Hepatocyte (in vitro differentiated cells): ENCODE measurements at regions not wholly inside any gene's neighbourhood (a gene's known extent, or its start where the extent isn't known, plus 50 kb on each side); places are given as distances from the start of the nearest gene placed in this dataset.

Experiments
- DNase-seq: peaks from one replicate; pipeline ENCODE4 v3.0.0-alpha.2; 2016; ENCODE audit warnings: low spot score
- H2AFZ ChIP-seq: fragments of 200-600 bp; sonication (generic); 2 replicates; pipeline ENCODE4 v1.6.0; 2016; ENCODE audit warnings: antibody characterized with exemption, mild to moderate bottlenecking
- H3K27ac ChIP-seq: fragments of 200-600 bp; sonication (generic); 2 replicates; pipeline ENCODE4 v1.5.1; 2016; ENCODE audit warnings: mild to moderate bottlenecking
- H3K27me3 ChIP-seq: fragments of 200-600 bp; sonication (generic); 2 replicates; pipeline ENCODE4 v1.6.1; 2016
- H3K36me3 ChIP-seq: fragments of 200-600 bp; sonication (generic); replicated peaks from 2 replicates; pipeline ENCODE4 v1.5.1; 2016; ENCODE audit warnings: low read depth; ENCODE audit not compliant: insufficient read depth
- H3K4me1 ChIP-seq: fragments of 200-600 bp; sonication (generic); 2 replicates; pipeline ENCODE4 v1.5.1; 2016; ENCODE audit warnings: mild to moderate bottlenecking, moderate library complexity; ENCODE audit not compliant: insufficient read depth
- H3K4me2 ChIP-seq: fragments of 200-600 bp; sonication (generic); 2 replicates; pipeline ENCODE4 v1.6.0; 2016
- H3K4me3 ChIP-seq: fragments of 200-600 bp; sonication (generic); 2 replicates; pipeline ENCODE4 v1.5.1; 2016; ENCODE audit warnings: mild to moderate bottlenecking
- H3K79me2 ChIP-seq: fragments of 200-600 bp; sonication (generic); 2 replicates; pipeline ENCODE4 v1.6.0; 2017; ENCODE audit warnings: mild to moderate bottlenecking
- H3K9me2 ChIP-seq: fragments of 200-600 bp; sonication (generic); replicated peaks from 2 replicates; pipeline ENCODE4 v1.6.0; 2017; ENCODE audit warnings: mild to moderate bottlenecking; ENCODE audit not compliant: insufficient read depth
- H3K9me3 ChIP-seq: fragments of 200-600 bp; sonication (generic); 2 replicates; pipeline ENCODE4 v1.5.1; 2016; ENCODE audit warnings: low read depth, mild to moderate bottlenecking
- H4K20me1 ChIP-seq: fragments of 200-600 bp; sonication (generic); 2 replicates; pipeline ENCODE4 v1.6.0; 2016; ENCODE audit warnings: mild to moderate bottlenecking; ENCODE audit not compliant: insufficient read depth, poor library complexity, severe bottlenecking
- CTCF ChIP-seq: fragments of 200-600 bp; sonication (generic); IDR thresholded peaks from 2 replicates; pipeline ENCODE4 v1.5.1; 2016; ENCODE audit warnings: antibody characterized with exemption, mild to moderate bottlenecking; ENCODE audit not compliant: poor library complexity
- EZH2 ChIP-seq: fragments of 200-600 bp; sonication (generic); IDR thresholded peaks from 2 replicates; pipeline ENCODE4 v1.6.1; 2016; ENCODE audit warnings: antibody characterized with exemption, mild to moderate bottlenecking, borderline replicate concordance
- EZH2phosphoT487 ChIP-seq: fragments of 200-600 bp; sonication (generic); IDR thresholded peaks from one replicate; pipeline ENCODE4 v1.6.1; 2018; ENCODE audit warnings: antibody characterized with exemption, mild to moderate bottlenecking, low read depth, moderate library complexity; ENCODE audit not compliant: unreplicated experiment, severe bottlenecking
- WGBS: methylation state at CpG from one replicate; pipeline ENCODE4 v1.1.6; 2016; ENCODE audit warnings: low lambda C conversion rate; ENCODE audit errors: missing lambda C conversion rate; 5-methylcytosine and 5-hydroxymethylcytosine counted together

DNA sequence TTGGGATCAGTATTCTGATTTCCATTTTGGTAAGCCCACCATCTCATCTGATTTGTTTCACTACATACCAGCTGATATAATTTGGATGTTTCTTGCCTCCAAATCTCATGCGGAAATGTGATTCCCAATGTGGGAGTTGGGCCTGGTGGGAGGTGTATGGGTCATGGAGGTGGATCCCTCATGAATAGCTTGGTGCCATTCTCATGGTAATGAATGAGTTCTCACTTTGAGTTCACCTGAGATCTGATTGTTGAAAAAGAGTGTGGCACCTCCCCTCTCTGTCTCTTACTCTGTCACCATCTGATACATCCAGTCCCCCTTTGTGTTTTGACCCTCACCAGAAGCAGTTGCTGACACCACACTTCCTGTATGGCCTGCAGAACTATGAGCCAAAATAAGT lies 347.3 kb downstream of the ARL4A start:
- no peaks in the 10 kb centered on the region for H4K20me1 ChIP-seq
- WGBS, result 90% methylated on average over 1 of the region's 1 CpG
- no peak overlapping the region for H3K27ac ChIP-seq
- DNase-seq, result no peak
- H2AFZ ChIP-seq, result no peak overlapping the region
- no peak overlapping the region for H3K4me2 ChIP-seq
- H3K9me3 ChIP-seq, result no peaks in the 10 kb centered on the region
- TF ChIP-seq EZH2 (no peak), EZH2phosphoT487 (no peak), CTCF (no peak)
- H3K4me3 ChIP-seq, result no peak overlapping the region
- H3K4me1 ChIP-seq, result no peaks in the 10 kb centered on the region
- no peaks in the 10 kb centered on the region for H3K36me3 ChIP-seq
- H3K79me2 ChIP-seq, result no peaks in the 10 kb centered on the region
- H3K9me2 ChIP-seq, result no peaks in the 10 kb centered on the region
- H3K27me3 ChIP-seq, result no peaks in the 10 kb centered on the region

DNA sequence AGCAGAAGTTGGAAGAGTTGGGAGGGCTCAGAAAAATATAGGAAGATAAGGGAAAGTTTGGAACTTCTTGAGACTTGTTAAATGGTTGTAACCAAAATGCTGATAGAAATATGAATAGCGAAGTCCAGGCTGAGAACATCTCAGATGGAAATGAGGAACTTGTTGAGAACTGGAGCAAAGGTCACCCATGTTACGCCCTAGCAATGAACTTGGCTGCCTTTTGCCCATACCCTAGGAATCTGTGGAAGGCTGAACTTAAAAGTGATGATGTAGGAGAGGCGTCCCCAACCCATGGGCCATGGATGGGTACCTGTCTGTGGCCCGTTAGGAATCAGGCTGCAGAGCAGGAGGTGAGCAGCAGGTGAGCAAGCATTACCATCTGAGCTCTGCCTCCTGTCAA lies 347.8 kb downstream of the ARL4A start:
- Histone ChIP-seq H3K4me3 (no peak overlapping the region), H3K4me1 (no peaks in the 10 kb centered on the region), H3K36me3 (no peaks in the 10 kb centered on the region), H3K4me2 (no peak overlapping the region), H3K27me3 (no peaks in the 10 kb centered on the region), H3K9me2 (no peaks in the 10 kb centered on the region), H4K20me1 (no peaks in the 10 kb centered on the region), H2AFZ (no peak overlapping the region), H3K9me3 (no peaks in the 10 kb centered on the region), H3K27ac (no peak overlapping the region), H3K79me2 (no peaks in the 10 kb centered on the region)
- WGBS, result 94% methylated on average over 4 of the region's 4 CpGs
- DNase-seq, result no peak
- TF ChIP-seq EZH2phosphoT487, result no peak
- TF ChIP-seq CTCF, result no peak
- no peak for TF ChIP-seq EZH2

GRCh38 chr7:13036256-13036780 lies 348.9 kb downstream of the ARL4A start:
- Histone ChIP-seq H3K27ac (no peak overlapping the region), H4K20me1 (no peaks in the 10 kb centered on the region), H3K4me2 (no peak overlapping the region), H3K27me3 (no peaks in the 10 kb centered on the region), H3K9me2 (no peaks in the 10 kb centered on the region), H2AFZ (no peak overlapping the region), H3K36me3 (no peaks in the 10 kb centered on the region), H3K4me1 (no peaks in the 10 kb centered on the region), H3K4me3 (no peak overlapping the region), H3K79me2 (no peaks in the 10 kb centered on the region), H3K9me3 (no peaks in the 10 kb centered on the region)
- TF ChIP-seq EZH2phosphoT487 (no peak), EZH2 (no peak), CTCF (no peak)
- DNase-seq, result no peak

DNA sequence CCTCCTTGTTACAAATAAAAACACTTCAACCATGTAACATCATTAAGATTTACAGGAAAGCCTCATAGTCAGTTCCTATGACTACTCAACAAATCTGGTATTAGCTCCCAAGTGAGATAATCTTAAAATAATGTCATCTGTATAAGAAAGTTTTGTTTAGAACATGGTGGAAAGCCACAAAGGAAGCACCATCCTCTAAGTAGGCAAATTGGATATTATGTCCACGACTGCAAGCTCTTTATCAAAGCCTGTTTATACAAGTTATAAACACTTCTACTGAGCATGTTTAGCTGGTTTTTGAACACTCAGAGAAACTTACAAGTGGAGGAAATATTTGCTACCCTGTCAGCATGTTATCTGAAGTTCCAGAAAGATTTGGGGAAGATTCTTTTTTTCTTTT lies 349.8 kb downstream of the ARL4A start:
- no peaks in the 10 kb centered on the region for H3K27me3 ChIP-seq
- H3K36me3 ChIP-seq, result no peaks in the 10 kb centered on the region
- no peak overlapping the region for H3K4me2 ChIP-seq
- TF ChIP-seq EZH2phosphoT487, result no peak
- TF ChIP-seq EZH2, result no peak
- TF ChIP-seq CTCF, result no peak
- DNase-seq, result no peak
- no peak overlapping the region for H2AFZ ChIP-seq
- no peaks in the 10 kb centered on the region for H3K79me2 ChIP-seq
- H3K27ac ChIP-seq, result no peak overlapping the region
- no peaks in the 10 kb centered on the region for H3K4me1 ChIP-seq
- H3K9me2 ChIP-seq, result no peaks in the 10 kb centered on the region
- no peaks in the 10 kb centered on the region for H3K9me3 ChIP-seq
- no peaks in the 10 kb centered on the region for H4K20me1 ChIP-seq
- H3K4me3 ChIP-seq, result no peak overlapping the region
- WGBS, result 20% methylated on average over 1 of the region's 1 CpG
